HEK293 (cell line): ENCODE measurements at regions not wholly inside any gene's neighbourhood (a gene's known extent, or its start where the extent isn't known, plus 50 kb on each side); places are given as distances from the start of the nearest gene placed in this dataset.
A peak's percentile ranks its signal among the peaks of the same experiment; 100 is the strongest.

Experiments
- CTCF ChIA-PET: fragments of 350-600 bp; formaldehyde crosslinking; extraction: SDS; loops from one replicate; lab custom pipeline; 2021; ENCODE audit warnings: antibody characterized with exemption; lab: Yijun Ruan, JAX
- POLR2A ChIA-PET: fragments of 300-600 bp; formaldehyde crosslinking; extraction: SDS; loops from one replicate; lab custom pipeline; 2020; ENCODE audit warnings: antibody characterized with exemption, inconsistent platforms; lab: Yijun Ruan, JAX
- H3K27ac ChIP-seq: fragments of 200-500 bp; sonication (Bioruptor generic); 2 replicates; pipeline ENCODE4 v1.5.1; 2014; ENCODE audit warnings: low read depth, low read length, control low read depth, inconsistent platforms; ENCODE audit errors: extremely low read depth
- H3K36me3 ChIP-seq, 2 experiments: fragments of 200-500 bp in 1 of 2; sonication (Bioruptor generic) in 1 of 2; 1 replicate in 1 of 2; 2 replicates in 1 of 2; pipeline ENCODE4 v1.5.1; 2014 to 2017; ENCODE audit warnings: inconsistent platforms in 2 of 2, low read length in 2 of 2; ENCODE audit not compliant: control insufficient read depth in 2 of 2, insufficient read depth in 1 of 2
- H3K4me1 ChIP-seq: fragments of 200-500 bp; sonication (Bioruptor generic); 2 replicates; pipeline ENCODE4 v1.5.1; 2014; ENCODE audit warnings: mild to moderate bottlenecking, low read length, inconsistent platforms; ENCODE audit not compliant: control insufficient read depth, insufficient read depth
- H3K4me3 ChIP-seq: 2 replicates; pipeline ENCODE4 v1.5.1; 2011; ENCODE audit warnings: low read depth, mild to moderate bottlenecking, control low read depth, low read length, moderate library complexity
- H3K9me3 ChIP-seq: fragments of 200-500 bp; sonication (Bioruptor generic); 2 replicates; pipeline ENCODE4 v1.5.1; 2014; ENCODE audit warnings: low read depth, low read length, inconsistent platforms; ENCODE audit not compliant: control insufficient read depth, insufficient read depth
- BCL11A ChIP-seq: fragments of 450-650 bp; formaldehyde crosslinking; IDR thresholded peaks from 2 replicates; pipeline ENCODE4 v1.5.1; 2016; ENCODE audit warnings: low read depth, missing biosample characterization, missing genetic modification characterization
- EGR2 ChIP-seq: fragments of 450-650 bp; formaldehyde crosslinking; IDR thresholded peaks from 2 replicates; pipeline ENCODE4 v1.5.1; 2016; ENCODE audit warnings: low read depth, missing biosample characterization, missing genetic modification characterization
- GLI4 ChIP-seq: fragments of 450-650 bp; formaldehyde crosslinking; IDR thresholded peaks from 2 replicates; pipeline ENCODE4 v1.5.1; 2016; ENCODE audit warnings: missing biosample characterization, missing genetic modification characterization
- GLIS1 ChIP-seq: fragments of 450-650 bp; formaldehyde crosslinking; IDR thresholded peaks from 2 replicates; pipeline ENCODE4 v1.5.1; 2016; ENCODE audit warnings: missing biosample characterization, missing genetic modification characterization
- HOXD13 ChIP-seq: sonication (generic); formaldehyde crosslinking; IDR thresholded peaks from 2 replicates; pipeline ENCODE4 v1.8.0; 2022; ENCODE audit warnings: missing genetic modification reagents, borderline replicate concordance
- KLF1 ChIP-seq: fragments of 450-650 bp; formaldehyde crosslinking; IDR thresholded peaks from 2 replicates; pipeline ENCODE4 v1.5.1; 2016; ENCODE audit warnings: missing biosample characterization, missing genetic modification characterization
- KLF8 ChIP-seq: fragments of 450-650 bp; formaldehyde crosslinking; IDR thresholded peaks from 2 replicates; pipeline ENCODE4 v1.5.1; 2016; ENCODE audit warnings: missing biosample characterization, missing genetic modification characterization
- KLF9 ChIP-seq: fragments of 450-650 bp; formaldehyde crosslinking; IDR thresholded peaks from 2 replicates; pipeline ENCODE4 v1.5.1; 2016; ENCODE audit warnings: missing biosample characterization, missing genetic modification characterization, low read depth
- PRDM1 ChIP-seq: fragments of 450-650 bp; formaldehyde crosslinking; IDR thresholded peaks from 2 replicates; pipeline ENCODE4; 2016; ENCODE audit warnings: missing biosample characterization, missing genetic modification characterization
- SP2 ChIP-seq: fragments of 450-650 bp; formaldehyde crosslinking; IDR thresholded peaks from 2 replicates; pipeline ENCODE4 v1.5.1; 2016; ENCODE audit warnings: missing biosample characterization, missing genetic modification characterization
- TRIM28 ChIP-seq: IDR thresholded peaks from 2 replicates; pipeline ENCODE4 v1.6.1; 2011; ENCODE audit warnings: low read length, control low read depth, borderline replicate concordance
- YY2 ChIP-seq: fragments of 450-650 bp; formaldehyde crosslinking; IDR thresholded peaks from 2 replicates; pipeline ENCODE4 v1.5.1; 2016; ENCODE audit warnings: missing biosample characterization, missing genetic modification characterization
- ZBTB20 ChIP-seq: fragments of 450-650 bp; formaldehyde crosslinking; IDR thresholded peaks from 2 replicates; pipeline ENCODE4 v1.5.1; 2016; ENCODE audit warnings: missing biosample characterization, missing genetic modification characterization
- ZBTB48 ChIP-seq: fragments of 450-650 bp; formaldehyde crosslinking; IDR thresholded peaks from 2 replicates; pipeline ENCODE4 v1.5.1; 2016; ENCODE audit warnings: missing biosample characterization, missing genetic modification characterization
- ZNF138 ChIP-seq: fragments of 450-650 bp; formaldehyde crosslinking; IDR thresholded peaks from 2 replicates; pipeline ENCODE4 v1.5.1; 2016; ENCODE audit warnings: missing biosample characterization, missing genetic modification characterization, borderline replicate concordance
- ZNF16 ChIP-seq: fragments of 450-650 bp; formaldehyde crosslinking; IDR thresholded peaks from 2 replicates; pipeline ENCODE4 v1.5.1; 2016; ENCODE audit warnings: low read depth, missing biosample characterization, missing genetic modification characterization
- ZNF174 ChIP-seq: fragments of 450-650 bp; formaldehyde crosslinking; IDR thresholded peaks from 2 replicates; pipeline ENCODE4 v1.5.0; 2017; ENCODE audit warnings: missing biosample characterization, mild to moderate bottlenecking, missing genetic modification characterization
- ZNF175 ChIP-seq: fragments of 450-650 bp; formaldehyde crosslinking; IDR thresholded peaks from 2 replicates; pipeline ENCODE4 v1.5.1; 2016; ENCODE audit warnings: missing biosample characterization, missing genetic modification characterization
- ZNF184 ChIP-seq: fragments of 450-650 bp; IDR thresholded peaks from 2 replicates; pipeline ENCODE4 v1.5.1; 2018; ENCODE audit warnings: missing biosample characterization, mild to moderate bottlenecking, missing genetic modification characterization
- ZNF211 ChIP-seq: fragments of 450-650 bp; formaldehyde crosslinking; IDR thresholded peaks from 2 replicates; pipeline ENCODE4 v1.5.1; 2016; ENCODE audit warnings: low read depth, missing biosample characterization, missing genetic modification characterization
- ZNF214 ChIP-seq: fragments of 450-650 bp; formaldehyde crosslinking; IDR thresholded peaks from 2 replicates; pipeline ENCODE4 v1.5.1; 2017; ENCODE audit warnings: missing biosample characterization, mild to moderate bottlenecking, missing genetic modification characterization, borderline replicate concordance
- ZNF292 ChIP-seq: fragments of 450-650 bp; formaldehyde crosslinking; IDR thresholded peaks from 2 replicates; pipeline ENCODE4 v1.5.1; 2016; ENCODE audit warnings: low read depth, missing biosample characterization, missing genetic modification characterization, borderline replicate concordance
- ZNF404 ChIP-seq: fragments of 450-650 bp; formaldehyde crosslinking; IDR thresholded peaks from 2 replicates; pipeline ENCODE4 v1.5.1; 2017; ENCODE audit warnings: missing biosample characterization, missing genetic modification characterization
- ZNF48 ChIP-seq: fragments of 450-650 bp; formaldehyde crosslinking; IDR thresholded peaks from 2 replicates; pipeline ENCODE4 v1.5.1; 2016; ENCODE audit warnings: missing biosample characterization, missing genetic modification characterization
- ZNF501 ChIP-seq: fragments of 450-650 bp; formaldehyde crosslinking; IDR thresholded peaks from 2 replicates; pipeline ENCODE4 v1.5.1; 2016; ENCODE audit warnings: missing biosample characterization, missing genetic modification characterization
- ZNF510 ChIP-seq: fragments of 450-650 bp; formaldehyde crosslinking; IDR thresholded peaks from 2 replicates; pipeline ENCODE4 v1.5.1; 2018; ENCODE audit warnings: mild to moderate bottlenecking, missing genetic modification characterization, missing biosample characterization; ENCODE audit not compliant: insufficient replicate concordance
- ZNF580 ChIP-seq: fragments of 450-650 bp; formaldehyde crosslinking; IDR thresholded peaks from 2 replicates; pipeline ENCODE4 v1.5.1; 2016; ENCODE audit warnings: missing biosample characterization, missing genetic modification characterization
- ZNF658 ChIP-seq: fragments of 450-650 bp; formaldehyde crosslinking; IDR thresholded peaks from 2 replicates; pipeline ENCODE4; 2016; ENCODE audit warnings: missing biosample characterization, missing genetic modification characterization
- ZNF704 ChIP-seq: fragments of 450-650 bp; formaldehyde crosslinking; IDR thresholded peaks from 2 replicates; pipeline ENCODE4 v1.5.1; 2016; ENCODE audit warnings: missing biosample characterization, missing genetic modification characterization
- ZNF830 ChIP-seq: fragments of 450-650 bp; IDR thresholded peaks from 2 replicates; pipeline ENCODE4 v1.5.0; 2018; ENCODE audit warnings: missing biosample characterization, missing genetic modification characterization, low read depth, mild to moderate bottlenecking, moderate library complexity
- ZSCAN16 ChIP-seq: fragments of 450-650 bp; formaldehyde crosslinking; IDR thresholded peaks from 2 replicates; pipeline ENCODE4 v1.5.1; 2016; ENCODE audit warnings: missing biosample characterization, missing genetic modification characterization
- ZSCAN30 ChIP-seq: fragments of 450-650 bp; IDR thresholded peaks from 2 replicates; pipeline ENCODE4 v1.5.1; 2018; ENCODE audit warnings: missing biosample characterization, mild to moderate bottlenecking, missing genetic modification characterization, moderate library complexity
- ZXDB ChIP-seq: fragments of 450-650 bp; formaldehyde crosslinking; IDR thresholded peaks from 2 replicates; pipeline ENCODE4 v1.5.1; 2016; ENCODE audit warnings: missing biosample characterization, missing genetic modification characterization
- TF ChIP-seq, protein P1 (sequence below): fragments of 450-650 bp; formaldehyde crosslinking; IDR thresholded peaks from 2 replicates; pipeline ENCODE4 v1.5.1; 2016; ENCODE audit warnings: missing biosample characterization, missing genetic modification characterization, low read depth
- TF ChIP-seq, protein P2 (sequence below): fragments of 450-650 bp; formaldehyde crosslinking; IDR thresholded peaks from 2 replicates; pipeline ENCODE4; 2016; ENCODE audit warnings: missing biosample characterization, missing genetic modification characterization

DNA sequence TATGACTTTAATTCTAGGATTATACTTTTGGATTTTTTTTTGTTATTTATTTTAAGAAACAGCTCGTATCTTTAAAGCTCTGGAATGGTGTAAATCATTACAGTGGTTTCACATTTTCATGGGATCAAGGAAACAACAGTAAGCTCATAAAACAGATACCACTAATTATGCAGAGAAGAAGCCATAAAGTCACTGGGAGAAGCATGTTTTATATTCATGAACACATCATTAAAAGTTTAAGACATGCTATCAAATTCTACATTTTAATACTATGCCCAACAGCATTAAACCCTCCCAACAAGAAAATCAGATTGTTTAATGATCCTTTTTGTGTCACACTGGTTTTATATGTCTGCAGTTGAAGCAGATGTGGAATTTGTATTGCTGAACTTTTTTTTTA, 149.9 kb downstream of the FBXO8 start (continued):
- TF ChIP-seq ZNF292 (tag by site-specific recombination), result no peak
- TF ChIP-seq ZNF404, result no peak
- no peak for TF ChIP-seq ZSCAN30 (tag by site-specific recombination)
- TF ChIP-seq ZNF580, result peak; percentile 75; the same call in 1 of the 2 replicates
- TF ChIP-seq ZNF184 (tag by site-specific recombination), result no peak
- TF ChIP-seq KLF8 (tag by site-specific recombination), result no peak
- TF ChIP-seq ZNF16, result no peak

- CTCF ChIA-PET, result no interaction called here
- Histone ChIP-seq H3K36me3 (no peaks in the 10 kb centered on the region), H3K27ac (no peak overlapping the region), H3K4me1 (no peaks in the 10 kb centered on the region; the same call in 1 of the 2 replicates), H3K4me3 (no peak overlapping the region), H3K9me3 (no peaks in the 10 kb centered on the region)
- POLR2A ChIA-PET, result no interaction called here
- TF ChIP-seq TRIM28 (no peak), SP2 (tag by site-specific recombination) (no peak), ZNF830 (tag by site-specific recombination) (no peak), PRDM1 (tag by site-specific recombination) (no peak), HOXD13 (CRISPR knock-in tag) (no peak), ZNF174 (tag by site-specific recombination) (no peak), ZNF658 (tag by site-specific recombination) (no peak), ZBTB48 (tag by site-specific recombination) (no peak), ZXDB (tag by site-specific recombination) (no peak), ZNF211 (no peak), ZNF704 (tag by site-specific recombination) (no peak), ZNF48 (tag by site-specific recombination) (no peak), YY2 (tag by site-specific recombination) (no peak), ZNF138 (tag by site-specific recombination) (no peak)
These were observed 151.6 kb downstream of the FBXO8 start for GRCh38 chr4:174131901-174132300.

DNA sequence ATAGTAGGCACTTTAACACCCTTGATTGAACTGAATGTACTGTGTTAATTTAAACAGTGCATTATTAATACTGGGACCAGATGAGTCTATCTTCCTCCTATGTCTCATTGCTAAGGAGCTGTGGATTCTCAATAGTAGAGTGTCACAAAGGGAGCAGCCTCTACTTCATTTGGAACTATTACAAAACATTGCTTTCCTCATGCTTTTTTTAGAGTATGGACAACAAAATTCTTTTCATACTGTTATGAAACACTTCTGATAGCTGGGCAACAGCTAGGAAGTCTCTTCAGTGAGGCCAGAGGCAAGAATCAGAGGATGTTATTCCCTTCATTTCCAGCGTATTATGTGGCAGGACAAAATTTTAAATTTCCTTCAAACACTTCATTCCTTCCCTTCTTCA, 160.8 kb downstream of the FBXO8 start:
- no peaks in the 10 kb centered on the region for H3K9me3 ChIP-seq
- ChIA-PET CTCF (interaction anchor here (1.9 kb wide), 1 partner anchor 31 kb away, joined by 7 read pairs; no protein-coding TSS in a partner anchor), POLR2A (no interaction called here)
- no peak overlapping the region for H3K27ac ChIP-seq
- no peaks in the 10 kb centered on the region for H3K36me3 ChIP-seq
- H3K4me1 ChIP-seq, result no peaks in the 10 kb centered on the region
- no peak overlapping the region for H3K4me3 ChIP-seq
- TF ChIP-seq ZNF175 (no peak), ZNF214 (tag by site-specific recombination) (no peak), BCL11A (tag by site-specific recombination) (no peak), ZBTB20 (tag by site-specific recombination) (no peak), ZNF510 (tag by site-specific recombination) (no peak), ZNF501 (tag by site-specific recombination) (no peak), KLF1 (tag by site-specific recombination) (no peak), ZSCAN16 (tag by site-specific recombination) (no peak), EGR2 (tag by site-specific recombination) (no peak), KLF9 (tag by site-specific recombination) (no peak), GLIS1 (no peak), GLI4 (no peak), ZNF184 (tag by site-specific recombination) (no peak)
- TF ChIP-seq, protein P1, sequence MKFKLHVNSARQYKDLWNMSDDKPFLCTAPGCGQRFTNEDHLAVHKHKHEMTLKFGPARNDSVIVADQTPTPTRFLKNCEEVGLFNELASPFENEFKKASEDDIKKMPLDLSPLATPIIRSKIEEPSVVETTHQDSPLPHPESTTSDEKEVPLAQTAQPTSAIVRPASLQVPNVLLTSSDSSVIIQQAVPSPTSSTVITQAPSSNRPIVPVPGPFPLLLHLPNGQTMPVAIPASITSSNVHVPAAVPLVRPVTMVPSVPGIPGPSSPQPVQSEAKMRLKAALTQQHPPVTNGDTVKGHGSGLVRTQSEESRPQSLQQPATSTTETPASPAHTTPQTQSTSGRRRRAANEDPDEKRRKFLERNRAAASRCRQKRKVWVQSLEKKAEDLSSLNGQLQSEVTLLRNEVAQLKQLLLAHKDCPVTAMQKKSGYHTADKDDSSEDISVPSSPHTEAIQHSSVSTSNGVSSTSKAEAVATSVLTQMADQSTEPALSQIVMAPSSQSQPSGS (tag by site-specific recombination), result no peak
- TF ChIP-seq, protein P2, sequence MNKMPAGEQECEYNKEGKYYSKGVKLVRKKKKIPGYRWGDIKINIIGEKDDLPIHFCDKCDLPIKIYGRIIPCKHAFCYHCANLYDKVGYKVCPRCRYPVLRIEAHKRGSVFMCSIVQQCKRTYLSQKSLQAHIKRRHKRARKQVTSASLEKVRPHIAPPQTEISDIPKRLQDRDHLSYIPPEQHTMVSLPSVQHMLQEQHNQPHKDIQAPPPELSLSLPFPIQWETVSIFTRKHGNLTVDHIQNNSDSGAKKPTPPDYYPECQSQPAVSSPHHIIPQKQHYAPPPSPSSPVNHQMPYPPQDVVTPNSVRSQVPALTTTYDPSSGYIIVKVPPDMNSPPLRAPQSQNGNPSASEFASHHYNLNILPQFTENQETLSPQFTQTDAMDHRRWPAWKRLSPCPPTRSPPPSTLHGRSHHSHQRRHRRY (tag by site-specific recombination), result no peak
